HEK293 (cell line): ENCODE measurements at regions not wholly inside any gene's neighbourhood (a gene's known extent, or its start where the extent isn't known, plus 50 kb on each side); places are given as distances from the start of the nearest gene placed in this dataset.

Experiments
- CTCF ChIP-seq: fragments of 450-650 bp; formaldehyde crosslinking; IDR thresholded peaks from 2 replicates; pipeline ENCODE4 v1.5.1; 2016; ENCODE audit warnings: missing biosample characterization, missing genetic modification characterization
- IKZF3 ChIP-seq: fragments of 450-650 bp; IDR thresholded peaks from 2 replicates; pipeline ENCODE4 v1.5.0; 2018; ENCODE audit warnings: missing biosample characterization, mild to moderate bottlenecking, missing genetic modification characterization, moderate library complexity
- SP3 ChIP-seq: fragments of 450-650 bp; formaldehyde crosslinking; IDR thresholded peaks from 2 replicates; pipeline ENCODE4 v1.5.1; 2016; ENCODE audit warnings: missing biosample characterization, missing genetic modification characterization

GRCh38 chr7:128163473-128163872 is 77.6 kb upstream of the LEP start:
- TF ChIP-seq CTCF (tag by site-specific recombination), result no peak
- no peak for TF ChIP-seq IKZF3 (tag by site-specific recombination)
- no peak for TF ChIP-seq SP3 (tag by site-specific recombination)
